Spleen (tissue), 11 donors: ENCODE measurements at regions not wholly inside any gene's neighbourhood (a gene's known extent, or its start where the extent isn't known, plus 50 kb on each side); places are given as distances from the start of the nearest gene placed in this dataset.

Experiments
- DNase-seq: peaks from one replicate; pipeline ENCODE4 v3.0.0-alpha.2; 2020
- H3K27ac ChIP-seq, 8 donors: fragments of 200-600 bp; sonication (generic) in 7 of 8; 1 replicate in 4 of 8; 2 replicates in 4 of 8; pipeline versions ENCODE4 v1.5.0 to v1.8.0; 2016 to 2021; ENCODE audit warnings: inconsistent platforms in 4 of 8, mild to moderate bottlenecking in 4 of 8, moderate library complexity in 1 of 8
- H3K27me3 ChIP-seq, 7 donors: fragments of 200-600 bp; sonication (generic) in 6 of 7; replicated peaks in 1 of 7; 1 replicate in 4 of 7; 2 replicates in 3 of 7; pipeline versions ENCODE4 v1.5.0 to v1.8.0; 2016 to 2021; ENCODE audit warnings: inconsistent platforms in 3 of 7, mild to moderate bottlenecking in 1 of 7
- H3K36me3 ChIP-seq, 6 donors: fragments of 200-600 bp; sonication (generic) in 5 of 6; 1 replicate in 4 of 6; 2 replicates in 2 of 6; pipeline versions ENCODE4 v1.5.0 to v1.8.0; 2016 to 2021; ENCODE audit warnings: inconsistent platforms in 2 of 6
- H3K4me1 ChIP-seq, 6 donors: fragments of 200-600 bp; sonication (generic) in 5 of 6; 1 replicate in 3 of 6; 2 replicates in 3 of 6; pipeline versions ENCODE4 v1.5.0 to v1.8.0; 2016 to 2021; ENCODE audit warnings: inconsistent platforms in 3 of 6
- H3K4me3 ChIP-seq, 8 donors: fragments of 200-600 bp; sonication (generic) in 7 of 8; 1 replicate in 4 of 8; 2 replicates in 4 of 8; pipeline versions ENCODE4 v1.5.0 to v1.8.0; 2016 to 2021; ENCODE audit warnings: inconsistent platforms in 4 of 8, mild to moderate bottlenecking in 4 of 8, moderate library complexity in 2 of 8
- H3K9me3 ChIP-seq, 8 donors: fragments of 200-600 bp; sonication (generic) in 7 of 8; 1 replicate in 4 of 8; 2 replicates in 4 of 8; pipeline versions ENCODE4 v1.5.0 to v1.8.0; 2016 to 2021; ENCODE audit warnings: inconsistent platforms in 4 of 8
- CTCF ChIP-seq, 11 experiments: fragments of 200-600 bp in 7 of 11; fragments of 450-650 bp in 4 of 11; sonication (generic) in 4 of 11; IDR thresholded peaks in 8 of 11; conservative IDR thresholded peaks in 3 of 11; 1 replicate in 7 of 11; 2 replicates in 4 of 11; pipeline versions ENCODE4 v1.4.0 to v1.8.0; 2016 to 2021; ENCODE audit warnings: antibody characterized with exemption in 11 of 11, inconsistent platforms in 4 of 11, mild to moderate bottlenecking in 1 of 11
- POLR2A ChIP-seq, 3 donors: fragments of 450-650 bp; IDR thresholded peaks; one replicate each; pipeline ENCODE4 v1.5.1; 2017; ENCODE audit warnings: antibody characterized with exemption in 3 of 3, mild to moderate bottlenecking in 1 of 3
- POLR2AphosphoS5 ChIP-seq, 3 donors: sonication (generic); formaldehyde crosslinking; IDR thresholded peaks; one replicate each; pipeline ENCODE4 v1.5.1; 2017; ENCODE audit warnings: antibody characterized with exemption in 3 of 3
- whole genome bisulfite sequencing, 5 donors: extraction: QIAGEN DNeasy Blood & Tissue Kit in 3 of 5; methylation state at CpG; one replicate each; pipeline versions ENCODE4 v1.1.5 to v1.1.7; 2013 to 2018; 5-methylcytosine and 5-hydroxymethylcytosine counted together
- intact Hi-C: fragments of 100-400 bp; cut with DNase I; formaldehyde crosslinking; loops from one replicate; pipeline ENCODE4 v1.15.0; 2023; ENCODE audit warnings: low total_unique reads
- donor health status: healthy with polysubstance abuse.
- donor health status: DM: no; HTN: no; CAD: no; lungs with moderate emphysema.
- donor health status: DM: no; HTN: no; CAD: no.
- donor health status: Bipolar disorder and iron deficiency.
- donor health status: healthy.
- donor health status: DM: no; HTN: no; CAD: no.
- donor health status: DM: yes; HTN: yes; CAD: no.

- TF ChIP-seq POLR2A (IDR thresholded peaks at IDR 0.05) (no peak), CTCF (IDR thresholded peaks at IDR 0.05 in 8 of 11, conservative IDR thresholded peaks at IDR 0.05 in 3 of 11) (no peak), POLR2AphosphoS5 (IDR thresholded peaks at IDR 0.05) (no peak)
- Histone ChIP-seq H3K4me3 (no peak overlapping the region), H3K9me3 (peaks cover 0 to 27% (median 17%) of the 10 kb centered on the region in 8 donors), H3K27me3 (no peaks in the 10 kb centered on the region), H3K4me1 (no peaks in the 10 kb centered on the region), H3K36me3 (no peaks in the 10 kb centered on the region), H3K27ac (no peak overlapping the region)
- no peak for DNase-seq
- intact Hi-C loops = no loop called here
- 3 to 6% (median 4%) methylated on average over 4 of the region's 4 CpGs for WGBS, 5 donors
Measured at GRCh38 chr12:39199351-39199750, 243.6 kb downstream of the KIF21A start.

- H3K36me3 ChIP-seq = no peaks in the 10 kb centered on the region
- TF ChIP-seq POLR2A (IDR thresholded peaks at IDR 0.05) (no peak), CTCF (IDR thresholded peaks at IDR 0.05 in 8 of 11, conservative IDR thresholded peaks at IDR 0.05 in 3 of 11) (no peak), POLR2AphosphoS5 (IDR thresholded peaks at IDR 0.05) (no peak)
- intact Hi-C loops = no loop called here
- peaks cover 0 to 7% (median 0%) of the 10 kb centered on the region in 8 donors for H3K9me3 ChIP-seq
- no peak overlapping the region for H3K27ac ChIP-seq
- DNase-seq = no peak
- no peaks in the 10 kb centered on the region for H3K4me1 ChIP-seq
- no peak overlapping the region for H3K4me3 ChIP-seq
- H3K27me3 ChIP-seq = no peaks in the 10 kb centered on the region
- WGBS, 5 donors = 89 to 94% (median 91%) methylated on average over 5 of the region's 5 CpGs
Measured at GRCh38 chr12:39188689-39189088, 254.2 kb downstream of the KIF21A start.

- no peaks in the 10 kb centered on the region for H3K4me1 ChIP-seq
- 84 to 93% (median 92%) methylated on average over 11 of the region's 11 CpGs for WGBS, 5 donors
- no peaks in the 10 kb centered on the region for H3K36me3 ChIP-seq
- peaks cover 0 to 2% (median 0%) of the 10 kb centered on the region in 8 donors for H3K9me3 ChIP-seq
- H3K4me3 ChIP-seq = no peak overlapping the region
- no peaks in the 10 kb centered on the region for H3K27me3 ChIP-seq
- no peak for DNase-seq
- H3K27ac ChIP-seq = no peak overlapping the region
- intact Hi-C loops = no loop called here
- TF ChIP-seq CTCF (IDR thresholded peaks at IDR 0.05 in 8 of 11, conservative IDR thresholded peaks at IDR 0.05 in 3 of 11) (no peak), POLR2A (IDR thresholded peaks at IDR 0.05) (no peak), POLR2AphosphoS5 (IDR thresholded peaks at IDR 0.05) (no peak)
Measured at GRCh38 chr12:39186744-39187143, 256.2 kb downstream of the KIF21A start.

- Histone ChIP-seq H3K27ac (no peak overlapping the region), H3K27me3 (no peaks in the 10 kb centered on the region), H3K9me3 (no peaks in the 10 kb centered on the region), H3K36me3 (no peaks in the 10 kb centered on the region), H3K4me1 (no peaks in the 10 kb centered on the region), H3K4me3 (no peak overlapping the region)
- WGBS, 5 donors = 68 to 91% (median 75%) methylated on average over 1 of the region's 1 CpG
- no peak for TF ChIP-seq POLR2A (IDR thresholded peaks at IDR 0.05)
- no peak for TF ChIP-seq CTCF (IDR thresholded peaks at IDR 0.05 in 8 of 11, conservative IDR thresholded peaks at IDR 0.05 in 3 of 11)
- TF ChIP-seq POLR2AphosphoS5 (IDR thresholded peaks at IDR 0.05) = no peak
- no peak for DNase-seq
- intact Hi-C loops = no loop called here
Measured at GRCh38 chr12:39178837-39179236, 264.1 kb downstream of the KIF21A start.
